GM23338 (cell line): ENCODE measurements at regions not wholly inside any gene's neighbourhood (a gene's known extent, or its start where the extent isn't known, plus 50 kb on each side); places are given as distances from the start of the nearest gene placed in this dataset.

Experiments used
- ATAC-seq: fragments of 200-7000 bp; cut with Tn5 transposase; 3 replicates; pipeline ENCODE4 v1.9.1; 2020
- DNase-seq: peaks from one replicate; pipeline ENCODE4 v3.0.0-alpha.2; 2015; ENCODE audit warnings: low spot score
- H2AFZ ChIP-seq: fragments of 200-600 bp; sonication (generic); 2 replicates; pipeline ENCODE4 v1.8.0; 2016; ENCODE audit warnings: antibody characterized with exemption, mild to moderate bottlenecking, moderate library complexity
- H3F3A ChIP-seq: fragments of 200-600 bp; sonication (generic); replicated peaks from 2 replicates; pipeline ENCODE4 v1.8.0; 2017; ENCODE audit warnings: antibody characterized with exemption, mixed run types, low read depth
- H3K27ac ChIP-seq: fragments of 200-600 bp; sonication (generic); 2 replicates; pipeline ENCODE4 v1.6.1; 2016; ENCODE audit warnings: low read depth
- H3K27me3 ChIP-seq: fragments of 200-600 bp; sonication (generic); 2 replicates; pipeline ENCODE4 v1.8.0; 2016; ENCODE audit warnings: mild to moderate bottlenecking, mixed run types, moderate library complexity; ENCODE audit not compliant: insufficient read depth
- H3K36me3 ChIP-seq: fragments of 200-600 bp; sonication (generic); 2 replicates; pipeline ENCODE4 v1.8.0; 2016; ENCODE audit warnings: mild to moderate bottlenecking; ENCODE audit not compliant: insufficient read depth
- H3K4me1 ChIP-seq: fragments of 200-600 bp; sonication (generic); 2 replicates; pipeline ENCODE4 v1.8.0; 2016; ENCODE audit warnings: mild to moderate bottlenecking, moderate library complexity; ENCODE audit not compliant: insufficient read depth
- H3K4me2 ChIP-seq: fragments of 200-600 bp; sonication (generic); 2 replicates; pipeline ENCODE4 v1.7.1; 2017; ENCODE audit warnings: mixed run types
- H3K4me3 ChIP-seq: fragments of 200-600 bp; sonication (generic); 2 replicates; pipeline ENCODE4 v1.6.1; 2016; ENCODE audit warnings: mixed run types
- H3K79me2 ChIP-seq: fragments of 200-600 bp; sonication (generic); replicated peaks from 2 replicates; pipeline ENCODE4 v1.8.0; 2017; ENCODE audit warnings: mild to moderate bottlenecking; ENCODE audit not compliant: insufficient read depth
- H3K9me2 ChIP-seq: fragments of 200-600 bp; sonication (generic); 2 replicates; pipeline ENCODE4 v1.8.0; 2017; ENCODE audit not compliant: insufficient read depth
- H4K20me1 ChIP-seq: fragments of 200-600 bp; sonication (generic); replicated peaks from 2 replicates; pipeline ENCODE4 v1.8.0; 2017; ENCODE audit warnings: mild to moderate bottlenecking; ENCODE audit not compliant: insufficient read depth
- H3K27ac Mint-ChIP-seq: 2 replicates; pipeline ENCODE4 v1.8.0; 2020; ENCODE audit warnings: inconsistent platforms, mild to moderate bottlenecking, moderate library complexity, mixed read lengths
- H3K27me3 Mint-ChIP-seq: 3 replicates; pipeline ENCODE4 v1.8.0; 2022; ENCODE audit warnings: low read depth, mild to moderate bottlenecking, moderate library complexity, mixed read lengths, inconsistent platforms; ENCODE audit not compliant: insufficient read depth, poor library complexity
- H3K36me3 Mint-ChIP-seq: 3 replicates; pipeline ENCODE4 v1.8.0; 2021; ENCODE audit warnings: low read depth, mild to moderate bottlenecking, inconsistent platforms, moderate library complexity, mixed read lengths
- H3K4me1 Mint-ChIP-seq: 3 replicates; pipeline ENCODE4 v1.8.0; 2020; ENCODE audit warnings: mild to moderate bottlenecking, inconsistent platforms, mixed read lengths
- H3K4me3 Mint-ChIP-seq: 3 replicates; pipeline ENCODE4 v1.8.0; 2021; ENCODE audit warnings: moderate library complexity, mild to moderate bottlenecking, inconsistent platforms, mixed read lengths
- H3K9me3 Mint-ChIP-seq: 3 replicates; pipeline ENCODE4 v1.8.0; 2020; ENCODE audit warnings: moderate library complexity, mild to moderate bottlenecking, inconsistent platforms, mixed read lengths
- CREB1 ChIP-seq: fragments of 250-450 bp; sonication (Bioruptor Pico); IDR thresholded peaks from 2 replicates; pipeline ENCODE4 v1.5.0; 2020; ENCODE audit warnings: low read depth, mild to moderate bottlenecking, moderate library complexity
- CTCF ChIP-seq, 2 experiments: fragments of 200-600 bp in 1 of 2; sonication (generic) in 1 of 2; conservative IDR thresholded peaks; 2 replicates each; pipeline versions ENCODE4 v1.5.1 to v1.6.1; 2016 to 2017; ENCODE audit warnings: antibody characterized with exemption in 2 of 2, low read depth in 2 of 2, mild to moderate bottlenecking in 2 of 2, moderate library complexity in 1 of 2
- EZH2 ChIP-seq: fragments of 200-600 bp; sonication (generic); IDR thresholded peaks from one replicate; pipeline ENCODE4 v1.8.0; 2017; ENCODE audit warnings: antibody characterized with exemption, mild to moderate bottlenecking, low read depth; ENCODE audit not compliant: unreplicated experiment
- EZH2phosphoT487 ChIP-seq: fragments of 200-600 bp; sonication (generic); IDR thresholded peaks from one replicate; pipeline ENCODE4 v1.8.1; 2018; ENCODE audit warnings: antibody characterized with exemption; ENCODE audit not compliant: unreplicated experiment
- JUNB ChIP-seq: IDR thresholded peaks from one replicate; pipeline ENCODE4 v1.6.1; 2016; ENCODE audit warnings: antibody characterized with exemption; ENCODE audit not compliant: unreplicated experiment
- NANOG ChIP-seq: IDR thresholded peaks from 2 replicates; pipeline ENCODE4 v1.6.1; 2016; ENCODE audit warnings: antibody characterized with exemption, borderline replicate concordance
- POLR2AphosphoS5 ChIP-seq: IDR thresholded peaks from 2 replicates; pipeline ENCODE4 v1.6.1; 2016; ENCODE audit warnings: antibody characterized with exemption, low read depth
- STAT1 ChIP-seq: IDR thresholded peaks from one replicate; pipeline ENCODE4 v1.6.1; 2016; ENCODE audit warnings: antibody characterized with exemption; ENCODE audit not compliant: unreplicated experiment
- ZNF114 ChIP-seq: fragments of 250-450 bp; sonication (Bioruptor Pico); IDR thresholded peaks from 2 replicates; pipeline ENCODE4 v1.5.0; 2020; ENCODE audit warnings: mild to moderate bottlenecking, moderate library complexity
- ZNF331 ChIP-seq: fragments of 250-450 bp; sonication (Bioruptor Pico); IDR thresholded peaks from 2 replicates; pipeline ENCODE4 v1.5.0; 2020; ENCODE audit warnings: low read depth, mild to moderate bottlenecking, moderate library complexity
- ZNF462 ChIP-seq: fragments of 250-450 bp; sonication (Bioruptor Pico); IDR thresholded peaks from 2 replicates; pipeline ENCODE4 v1.5.0; 2020; ENCODE audit warnings: mild to moderate bottlenecking, moderate library complexity
- TF ChIP-seq, protein P1 (sequence below): IDR thresholded peaks from one replicate; pipeline ENCODE4 v1.6.1; 2018; ENCODE audit warnings: antibody characterized with exemption; ENCODE audit not compliant: unreplicated experiment
- TF ChIP-seq, protein P2 (sequence below): IDR thresholded peaks from 2 replicates; pipeline ENCODE4 v1.6.1; 2016; ENCODE audit warnings: antibody characterized with exemption

- TF ChIP-seq ZNF462: no peak
- no peak for TF ChIP-seq JUNB
- TF ChIP-seq STAT1: no peak
- no peak for TF ChIP-seq ZNF331 (CRISPR knock-in tag)
Observed at GRCh38 chr12:92039046-92039445, 106.6 kb downstream of the BTG1 start (continued).

DNA sequence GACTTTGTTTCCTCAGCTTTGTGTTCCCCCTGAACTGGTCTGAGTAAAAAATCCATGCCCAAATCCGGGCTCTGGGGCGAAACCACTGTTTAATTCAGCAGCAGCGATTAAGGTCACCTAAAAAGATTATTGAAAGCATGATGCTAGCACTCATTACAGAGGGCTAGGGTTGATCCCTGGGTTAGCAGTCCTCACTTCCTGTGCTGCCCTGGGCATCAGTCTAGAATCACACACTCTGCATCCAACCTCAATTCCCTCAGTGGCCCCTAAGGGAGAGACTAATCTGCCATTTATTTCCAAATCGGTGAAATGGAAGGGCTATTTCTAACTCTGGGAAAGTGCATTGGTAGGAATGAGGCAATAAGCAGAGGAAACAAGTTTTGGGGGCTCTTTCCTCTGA lies 107.2 kb downstream of the BTG1 start:
- Histone ChIP-seq H3K36me3 (no peaks in the 10 kb centered on the region), H3K4me2 (peak overlapping the region; percentile 63), H3K9me2 (no peaks in the 10 kb centered on the region), H4K20me1 (no peaks in the 10 kb centered on the region), H3K4me3 (no peak overlapping the region), H3K27ac (no peak overlapping the region; the same call in 1 of the 2 replicates), H3K27me3 (no peaks in the 10 kb centered on the region), H2AFZ (peak overlapping the region; percentile 48; the same call in 1 of the 2 replicates), H3K4me1 (peaks cover 32% of the 10 kb centered on the region), H3K79me2 (no peaks in the 10 kb centered on the region), H3F3A (no peaks in the 10 kb centered on the region)
- H3K27ac Mint-ChIP-seq: peak overlapping the region; percentile 73
- no peak overlapping the region for H3K4me3 Mint-ChIP-seq
- H3K36me3 Mint-ChIP-seq: no peaks in the 10 kb centered on the region
- H3K27me3 Mint-ChIP-seq: no peaks in the 10 kb centered on the region
- DNase-seq: no peak
- H3K4me1 Mint-ChIP-seq: peaks cover 57% of the 10 kb centered on the region
- peak; percentile 44 for ATAC-seq
- H3K9me3 Mint-ChIP-seq: no peaks in the 10 kb centered on the region
- TF ChIP-seq, protein P1, sequence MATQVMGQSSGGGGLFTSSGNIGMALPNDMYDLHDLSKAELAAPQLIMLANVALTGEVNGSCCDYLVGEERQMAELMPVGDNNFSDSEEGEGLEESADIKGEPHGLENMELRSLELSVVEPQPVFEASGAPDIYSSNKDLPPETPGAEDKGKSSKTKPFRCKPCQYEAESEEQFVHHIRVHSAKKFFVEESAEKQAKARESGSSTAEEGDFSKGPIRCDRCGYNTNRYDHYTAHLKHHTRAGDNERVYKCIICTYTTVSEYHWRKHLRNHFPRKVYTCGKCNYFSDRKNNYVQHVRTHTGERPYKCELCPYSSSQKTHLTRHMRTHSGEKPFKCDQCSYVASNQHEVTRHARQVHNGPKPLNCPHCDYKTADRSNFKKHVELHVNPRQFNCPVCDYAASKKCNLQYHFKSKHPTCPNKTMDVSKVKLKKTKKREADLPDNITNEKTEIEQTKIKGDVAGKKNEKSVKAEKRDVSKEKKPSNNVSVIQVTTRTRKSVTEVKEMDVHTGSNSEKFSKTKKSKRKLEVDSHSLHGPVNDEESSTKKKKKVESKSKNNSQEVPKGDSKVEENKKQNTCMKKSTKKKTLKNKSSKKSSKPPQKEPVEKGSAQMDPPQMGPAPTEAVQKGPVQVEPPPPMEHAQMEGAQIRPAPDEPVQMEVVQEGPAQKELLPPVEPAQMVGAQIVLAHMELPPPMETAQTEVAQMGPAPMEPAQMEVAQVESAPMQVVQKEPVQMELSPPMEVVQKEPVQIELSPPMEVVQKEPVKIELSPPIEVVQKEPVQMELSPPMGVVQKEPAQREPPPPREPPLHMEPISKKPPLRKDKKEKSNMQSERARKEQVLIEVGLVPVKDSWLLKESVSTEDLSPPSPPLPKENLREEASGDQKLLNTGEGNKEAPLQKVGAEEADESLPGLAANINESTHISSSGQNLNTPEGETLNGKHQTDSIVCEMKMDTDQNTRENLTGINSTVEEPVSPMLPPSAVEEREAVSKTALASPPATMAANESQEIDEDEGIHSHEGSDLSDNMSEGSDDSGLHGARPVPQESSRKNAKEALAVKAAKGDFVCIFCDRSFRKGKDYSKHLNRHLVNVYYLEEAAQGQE: no peak
- TF ChIP-seq POLR2AphosphoS5 (no peak), NANOG (no peak), ZNF331 (CRISPR knock-in tag) (no peak), EZH2phosphoT487 (no peak), CTCF (conservative IDR thresholded peaks at IDR 0.05; ENCODE audit: low read depth in 2 of 2) (no peak), ZNF114 (CRISPR knock-in tag) (no peak), CREB1 (CRISPR knock-in tag) (no peak), JUNB (no peak), STAT1 (no peak), EZH2 (no peak)
- TF ChIP-seq, protein P2, sequence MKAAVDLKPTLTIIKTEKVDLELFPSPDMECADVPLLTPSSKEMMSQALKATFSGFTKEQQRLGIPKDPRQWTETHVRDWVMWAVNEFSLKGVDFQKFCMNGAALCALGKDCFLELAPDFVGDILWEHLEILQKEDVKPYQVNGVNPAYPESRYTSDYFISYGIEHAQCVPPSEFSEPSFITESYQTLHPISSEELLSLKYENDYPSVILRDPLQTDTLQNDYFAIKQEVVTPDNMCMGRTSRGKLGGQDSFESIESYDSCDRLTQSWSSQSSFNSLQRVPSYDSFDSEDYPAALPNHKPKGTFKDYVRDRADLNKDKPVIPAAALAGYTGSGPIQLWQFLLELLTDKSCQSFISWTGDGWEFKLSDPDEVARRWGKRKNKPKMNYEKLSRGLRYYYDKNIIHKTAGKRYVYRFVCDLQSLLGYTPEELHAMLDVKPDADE: no peak
